ENCODE measurements at regions not wholly inside any gene's neighbourhood (a gene's known extent, or its start where the extent isn't known, plus 50 kb on each side); places are given as distances from the start of the nearest gene placed in this dataset.

- no peak for DNase-seq (ENCODE audit: low read depth)
Observed at GRCh38 chr13:73751290-73751689, 382.9 kb downstream of the KLF12 start.

- no peak for DNase-seq (ENCODE audit: low read depth)
Observed at GRCh38 chr13:73748404-73748803, 385.8 kb downstream of the KLF12 start.

GRCh38 chr13:73745190-73745589 is 389.0 kb downstream of the KLF12 start:
- DNase-seq (ENCODE audit: low read depth): no peak

GRCh38 chr13:73742982-73743381 is 391.2 kb downstream of the KLF12 start:
- no peak for DNase-seq (ENCODE audit: low read depth)

GRCh38 chr13:73741742-73742141 is 392.5 kb downstream of the KLF12 start:
- no peak for DNase-seq (ENCODE audit: low read depth)

- no peak for DNase-seq (ENCODE audit: low read depth)
Observed at GRCh38 chr13:73741111-73741510, 393.1 kb downstream of the KLF12 start.

GRCh38 chr13:73740666-73741065 is 393.5 kb downstream of the KLF12 start:
- DNase-seq (ENCODE audit: low read depth): no peak

- no peak for DNase-seq (ENCODE audit: low read depth)
Observed at GRCh38 chr13:73739394-73739793, 394.8 kb downstream of the KLF12 start.

- no peak for DNase-seq (ENCODE audit: low read depth)
Observed at GRCh38 chr13:73738626-73739025, 395.6 kb downstream of the KLF12 start.

GRCh38 chr13:73737214-73737613 is 397.0 kb downstream of the KLF12 start:
- DNase-seq (ENCODE audit: low read depth): no peak

- DNase-seq (ENCODE audit: low read depth): no peak
Observed at GRCh38 chr13:73733706-73734105, 400.5 kb downstream of the KLF12 start.

- no peak for DNase-seq (ENCODE audit: low read depth)
Observed at GRCh38 chr13:73732350-73732749, 401.9 kb downstream of the KLF12 start.

GRCh38 chr13:73731564-73731963 is 402.6 kb downstream of the KLF12 start:
- DNase-seq (ENCODE audit: low read depth): no peak

GRCh38 chr13:73730014-73730413 is 404.2 kb downstream of the KLF12 start:
- no peak for DNase-seq (ENCODE audit: low read depth)

- DNase-seq (ENCODE audit: low read depth): no peak
Observed at GRCh38 chr13:73729046-73729445, 405.2 kb downstream of the KLF12 start.

GRCh38 chr13:73722120-73722519 is 412.1 kb downstream of the KLF12 start:
- DNase-seq (ENCODE audit: low read depth): peak; percentile 95

GRCh38 chr13:73721571-73721970 is 412.6 kb downstream of the KLF12 start:
- no peak for DNase-seq (ENCODE audit: low read depth)

- peak; percentile 63 for DNase-seq (ENCODE audit: low read depth)
Observed at GRCh38 chr13:73720216-73720840, 413.9 kb downstream of the KLF12 start.

- no peak for DNase-seq (ENCODE audit: low read depth)
Observed at GRCh38 chr13:73718246-73718645, 416.0 kb downstream of the KLF12 start.

GRCh38 chr13:73717632-73718031 is 416.6 kb downstream of the KLF12 start:
- peak; percentile 33 for DNase-seq (ENCODE audit: low read depth)

- peak; percentile 64 for DNase-seq (ENCODE audit: low read depth)
Observed at GRCh38 chr13:73715911-73716510, 418.2 kb downstream of the KLF12 start.

GRCh38 chr13:73715114-73715910 is 418.9 kb downstream of the KLF12 start:
- peak; percentile 47 for DNase-seq (ENCODE audit: low read depth)

- DNase-seq (ENCODE audit: low read depth): no peak
Observed at GRCh38 chr13:73714522-73714921, 419.7 kb downstream of the KLF12 start.
